WERI-Rb-1 (cell line): ENCODE measurements at regions not wholly inside any gene's neighbourhood (a gene's known extent, or its start where the extent isn't known, plus 50 kb on each side); places are given as distances from the start of the nearest gene placed in this dataset.
A peak's percentile ranks its signal among the peaks of the same experiment; 100 is the strongest.

ENCODE experiments used
- DNase-seq: peaks from one replicate; pipeline ENCODE4 v3.0.0-alpha.2; 2020
- H3K27ac ChIP-seq: fragments of 250-450 bp; sonication (Bioruptor Pico); 2 replicates; pipeline ENCODE4 v1.5.1; 2020; ENCODE audit warnings: mild to moderate bottlenecking, moderate library complexity
- H3K27me3 ChIP-seq: fragments of 250-450 bp; sonication (Bioruptor Pico); 2 replicates; pipeline ENCODE4 v1.5.1; 2021; ENCODE audit warnings: mild to moderate bottlenecking, low read depth, moderate library complexity; ENCODE audit not compliant: insufficient read depth, severe bottlenecking
- H3K36me3 ChIP-seq: fragments of 250-450 bp; sonication (Bioruptor Pico); 2 replicates; pipeline ENCODE4 v1.5.1; 2020; ENCODE audit warnings: mild to moderate bottlenecking, moderate library complexity
- H3K4me3 ChIP-seq: 2 replicates; pipeline ENCODE4 v1.5.1; 2011; ENCODE audit warnings: low read depth, mild to moderate bottlenecking, control low read depth, low read length
- H3K9me3 ChIP-seq: fragments of 250-450 bp; sonication (Bioruptor Pico); 2 replicates; pipeline ENCODE4 v1.5.1; 2021; ENCODE audit warnings: mild to moderate bottlenecking, moderate library complexity; ENCODE audit not compliant: severe bottlenecking
- CTCF ChIP-seq: IDR thresholded peaks from 2 replicates; pipeline ENCODE4 v1.5.1; 2011; ENCODE audit warnings: low read depth, mild to moderate bottlenecking, control low read depth, inconsistent platforms, low read length

- DNase-seq = no peak
- H3K4me3 ChIP-seq = no peak overlapping the region
- no peaks in the 10 kb centered on the region for H3K9me3 ChIP-seq
- TF ChIP-seq CTCF = no peak
- H3K27ac ChIP-seq = no peak overlapping the region
- no peaks in the 10 kb centered on the region for H3K36me3 ChIP-seq
- no peaks in the 10 kb centered on the region for H3K27me3 ChIP-seq
Observed at GRCh38 chr1:241411056-241411775, 54.2 kb upstream of the RGS7 start.

- H3K27ac ChIP-seq = no peak overlapping the region
- no peaks in the 10 kb centered on the region for H3K9me3 ChIP-seq
- no peaks in the 10 kb centered on the region for H3K36me3 ChIP-seq
- no peak for DNase-seq
- no peaks in the 10 kb centered on the region for H3K27me3 ChIP-seq
- no peak overlapping the region for H3K4me3 ChIP-seq
- TF ChIP-seq CTCF = peak; percentile 61; the same call in 1 of the 2 replicates
Observed at GRCh38 chr1:241408170-241408569, 51.2 kb upstream of the RGS7 start.
